GM13977 (cell line): ENCODE measurements at regions not wholly inside any gene's neighbourhood (a gene's known extent, or its start where the extent isn't known, plus 50 kb on each side); places are given as distances from the start of the nearest gene placed in this dataset.

Experiments used
- DNase-seq: peaks from one replicate; pipeline ENCODE4 v3.0.0; 2012; ENCODE audit warnings: low spot score
- in situ Hi-C: fragments of 300-500 bp; cut with MboI; formaldehyde crosslinking; loops from one replicate; pipeline ENCODE4 v1.12.0; 2022; ENCODE audit warnings: low sequenced_read_pairs, low pct_unique_long_range_greater_than_20kb, mixed read lengths, inconsistent platforms; ENCODE audit not compliant: unreplicated experiment
- TF ChIP-seq, protein P1 (sequence below): IDR thresholded peaks from 2 replicates; pipeline ENCODE4 v1.5.1; 2012; ENCODE audit warnings: mild to moderate bottlenecking, control low read depth; ENCODE audit not compliant: insufficient read depth; ENCODE audit errors: extremely low read depth, missing control alignments

DNA sequence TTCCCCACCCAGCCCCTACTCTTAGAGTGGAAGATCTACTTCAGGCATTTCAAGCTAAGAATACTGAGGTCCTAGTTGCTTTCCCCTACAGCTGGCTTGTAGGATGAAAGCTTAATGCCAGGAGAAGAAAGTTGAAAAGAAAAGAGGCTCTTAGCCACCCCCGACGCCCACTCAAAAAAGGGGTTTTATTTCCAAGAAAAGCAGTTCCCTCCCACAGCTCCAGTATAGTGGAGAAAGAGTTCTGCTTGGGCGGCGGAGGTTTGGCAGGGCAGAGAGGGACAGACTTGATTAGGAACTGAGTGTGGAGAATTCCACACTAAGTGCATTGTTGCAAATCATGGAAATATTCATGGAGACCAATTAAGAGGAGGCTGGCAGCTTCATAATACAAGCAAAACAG, 470.9 kb downstream of the ETS1 start:
- DNase-seq: no peak

DNA sequence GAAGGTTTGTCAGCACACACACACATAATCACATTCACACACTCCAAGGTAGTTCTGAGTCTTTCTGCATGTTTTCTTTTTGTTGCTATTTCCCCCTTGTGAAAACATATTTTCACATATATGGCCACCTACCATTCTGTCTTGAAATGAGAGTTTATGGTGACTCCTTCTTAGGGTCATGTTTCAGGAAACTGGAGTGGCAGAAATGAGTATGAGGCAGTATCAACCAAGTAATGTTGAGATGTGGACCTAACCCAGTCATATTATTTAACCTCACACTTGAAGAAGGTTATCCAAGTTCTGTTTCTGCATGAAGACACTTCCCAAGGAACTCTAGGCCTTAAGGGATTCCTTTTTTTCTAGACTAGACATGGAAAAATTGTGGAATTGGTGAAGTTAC, 481.4 kb downstream of the ETS1 start:
- in situ Hi-C loops: no loop called here
- TF ChIP-seq, protein P1, sequence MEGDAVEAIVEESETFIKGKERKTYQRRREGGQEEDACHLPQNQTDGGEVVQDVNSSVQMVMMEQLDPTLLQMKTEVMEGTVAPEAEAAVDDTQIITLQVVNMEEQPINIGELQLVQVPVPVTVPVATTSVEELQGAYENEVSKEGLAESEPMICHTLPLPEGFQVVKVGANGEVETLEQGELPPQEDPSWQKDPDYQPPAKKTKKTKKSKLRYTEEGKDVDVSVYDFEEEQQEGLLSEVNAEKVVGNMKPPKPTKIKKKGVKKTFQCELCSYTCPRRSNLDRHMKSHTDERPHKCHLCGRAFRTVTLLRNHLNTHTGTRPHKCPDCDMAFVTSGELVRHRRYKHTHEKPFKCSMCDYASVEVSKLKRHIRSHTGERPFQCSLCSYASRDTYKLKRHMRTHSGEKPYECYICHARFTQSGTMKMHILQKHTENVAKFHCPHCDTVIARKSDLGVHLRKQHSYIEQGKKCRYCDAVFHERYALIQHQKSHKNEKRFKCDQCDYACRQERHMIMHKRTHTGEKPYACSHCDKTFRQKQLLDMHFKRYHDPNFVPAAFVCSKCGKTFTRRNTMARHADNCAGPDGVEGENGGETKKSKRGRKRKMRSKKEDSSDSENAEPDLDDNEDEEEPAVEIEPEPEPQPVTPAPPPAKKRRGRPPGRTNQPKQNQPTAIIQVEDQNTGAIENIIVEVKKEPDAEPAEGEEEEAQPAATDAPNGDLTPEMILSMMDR: no peak
- DNase-seq: no peak

More for the DNA sequence above, 470.9 kb downstream of the ETS1 start:
- in situ Hi-C loops: no loop called here
- TF ChIP-seq, protein P1: no peak

DNA sequence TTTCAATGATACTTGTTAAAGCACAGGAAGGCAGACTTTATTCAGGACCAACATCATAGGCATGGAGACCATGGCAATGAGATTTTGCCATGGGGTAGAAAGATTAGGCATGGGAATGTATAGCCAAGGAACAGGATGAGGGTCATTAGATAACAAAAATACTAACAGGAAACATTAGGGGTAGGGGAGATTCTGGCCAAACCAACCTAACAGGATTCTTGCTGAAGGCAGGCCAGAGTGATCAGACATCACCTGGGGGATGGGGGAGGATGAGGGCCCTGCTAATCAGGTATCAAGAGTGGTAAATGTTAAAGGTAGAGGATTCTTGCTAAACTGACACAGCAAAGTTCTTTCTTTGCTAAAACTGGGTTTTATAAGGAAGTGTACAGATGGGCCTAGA, 481.8 kb downstream of the ETS1 start:
- in situ Hi-C loops: no loop called here
- DNase-seq: no peak
- TF ChIP-seq, protein P1: no peak

DNA sequence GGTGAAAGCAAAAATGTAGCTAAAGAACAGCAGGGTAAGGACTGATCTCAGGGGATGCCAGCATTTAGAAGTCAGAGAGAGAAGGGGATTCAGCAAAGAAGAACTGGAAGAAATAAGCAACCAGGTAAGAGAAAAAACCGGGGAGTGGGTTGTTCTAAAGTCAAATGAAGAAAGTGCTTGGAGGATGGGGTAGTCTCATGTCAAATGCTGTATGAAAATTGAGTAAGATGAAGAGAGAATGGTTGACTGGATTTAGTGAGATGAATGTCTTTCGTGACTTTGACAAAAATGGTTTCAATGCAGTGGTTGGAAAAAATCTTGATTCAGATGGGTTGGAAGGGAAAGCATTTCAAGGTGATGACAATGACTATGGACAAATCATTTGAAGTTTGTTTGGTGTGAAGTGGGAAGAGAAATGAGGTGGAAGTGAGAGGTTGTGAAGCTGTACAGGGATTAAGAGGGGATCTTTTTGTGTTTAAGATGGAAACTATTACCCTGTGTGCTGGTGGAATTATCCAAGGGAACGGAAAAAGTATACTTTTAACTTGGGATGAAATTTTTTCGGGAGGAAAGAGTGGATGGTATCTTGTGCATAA, 484.0 kb downstream of the ETS1 start:
- no peak for DNase-seq
- in situ Hi-C loops: no loop called here
- TF ChIP-seq, protein P1: no peak

DNA sequence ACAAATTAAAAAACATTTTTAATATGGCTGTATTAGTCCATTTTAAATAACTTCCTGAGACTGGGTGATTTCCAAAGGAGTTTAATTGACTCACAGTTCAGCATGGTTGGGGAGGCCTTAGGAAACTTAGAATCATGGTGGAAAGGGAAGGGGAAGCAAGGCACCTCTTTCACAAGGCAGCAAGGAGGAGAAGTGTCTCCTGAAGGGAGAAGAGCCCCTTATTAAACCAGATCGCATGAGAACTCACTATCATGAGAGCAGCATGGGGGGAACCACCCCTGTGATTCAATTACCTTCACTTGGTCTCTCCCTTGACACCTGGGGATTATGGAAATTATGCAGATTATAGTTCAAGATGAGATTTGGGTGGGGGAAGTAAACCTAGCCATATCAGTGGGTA, 488.6 kb downstream of the ETS1 start:
- DNase-seq: no peak
- in situ Hi-C loops: no loop called here
- TF ChIP-seq, protein P1: no peak

DNA sequence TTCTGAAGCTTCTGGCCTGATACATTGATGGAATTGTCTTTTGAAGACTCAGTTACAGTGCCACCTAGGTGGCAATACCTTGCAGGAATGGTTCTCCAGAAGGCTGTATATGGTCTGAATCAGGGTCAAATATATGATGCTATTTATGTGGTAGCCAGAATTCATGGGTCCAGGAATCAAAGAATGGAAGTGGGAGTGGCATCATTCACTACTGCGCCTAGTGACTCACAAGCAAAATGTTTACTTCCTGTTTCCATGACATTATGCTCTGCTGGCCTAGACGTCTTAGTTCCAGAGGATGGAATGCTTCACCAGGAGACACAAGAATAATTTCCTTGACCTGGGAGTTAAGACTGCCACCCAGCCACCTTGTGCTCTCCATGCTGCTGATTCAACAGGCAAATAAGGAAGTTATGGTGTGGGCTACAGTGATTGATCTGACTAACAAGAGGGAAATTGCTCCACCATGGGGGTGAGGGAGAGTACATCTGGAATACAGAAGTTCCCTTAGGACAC, 491.8 kb downstream of the ETS1 start:
- in situ Hi-C loops: no loop called here

More for the DNA sequence above, 491.8 kb downstream of the ETS1 start:
- TF ChIP-seq, protein P1: peak; percentile 13
- no peak for DNase-seq
